ENCODE measurements at regions not wholly inside any gene's neighbourhood (a gene's known extent, or its start where the extent isn't known, plus 50 kb on each side); places are given as distances from the start of the nearest gene placed in this dataset.

DNA sequence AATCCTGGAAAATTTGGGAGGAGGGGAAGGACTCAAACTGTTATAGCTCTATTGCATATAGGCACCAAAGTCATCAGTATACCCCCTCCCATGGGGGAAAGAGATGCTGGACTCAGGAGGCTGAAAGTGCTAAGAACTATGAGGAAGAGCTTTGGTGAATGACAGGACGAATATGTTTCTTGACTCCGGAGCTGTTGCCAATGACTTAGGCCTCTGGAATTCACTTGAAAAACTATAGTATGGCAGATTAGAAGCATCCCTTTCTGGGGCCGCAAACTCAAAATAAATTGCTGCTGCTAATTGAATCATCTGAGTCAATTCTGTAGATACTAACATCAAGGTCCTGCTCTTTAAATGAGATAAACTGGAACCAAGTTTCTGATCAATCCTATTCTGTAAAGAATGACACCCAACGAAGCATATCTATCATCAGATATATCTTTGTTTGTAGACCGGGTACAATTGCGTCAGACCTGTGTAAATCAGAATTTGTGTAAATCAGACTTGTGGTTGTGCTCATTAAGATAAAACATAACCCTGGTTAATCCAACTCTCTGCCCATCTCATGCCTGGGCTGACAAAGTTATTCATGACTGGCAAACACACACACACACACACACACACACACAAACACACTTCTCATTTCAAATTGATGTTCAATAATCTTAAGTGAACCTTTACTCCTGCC, 1793.8 kb upstream of the PCDH20 start:
- DNase-seq (no peak), ATAC-seq (ENCODE audit: poor library complexity) (no peak)
- intact Hi-C loops (cut with DNase I) = no loop called here

DNA sequence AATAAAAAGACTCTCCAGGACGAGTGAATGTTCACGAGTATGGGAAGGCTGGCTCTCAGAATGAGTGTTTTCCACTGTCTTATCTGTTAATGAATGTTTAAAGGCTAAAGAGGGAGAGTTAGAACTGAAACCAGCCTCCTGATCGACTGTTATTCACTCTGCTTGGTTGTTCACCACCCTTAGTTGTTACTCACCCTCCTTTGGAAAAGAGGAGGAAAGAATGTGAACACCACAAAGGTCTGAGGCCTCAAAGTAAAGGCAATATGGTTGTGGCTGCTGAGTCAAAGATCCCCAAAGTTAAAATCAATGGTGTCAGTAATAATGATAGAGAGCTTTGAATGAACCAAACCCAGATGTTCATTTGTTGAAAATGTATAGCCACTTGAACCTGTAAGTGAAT, 1793.2 kb upstream of the PCDH20 start:
- ATAC-seq (ENCODE audit: poor library complexity) = no peak
- intact Hi-C loops (cut with DNase I) = no loop called here
- no peak for DNase-seq

DNA sequence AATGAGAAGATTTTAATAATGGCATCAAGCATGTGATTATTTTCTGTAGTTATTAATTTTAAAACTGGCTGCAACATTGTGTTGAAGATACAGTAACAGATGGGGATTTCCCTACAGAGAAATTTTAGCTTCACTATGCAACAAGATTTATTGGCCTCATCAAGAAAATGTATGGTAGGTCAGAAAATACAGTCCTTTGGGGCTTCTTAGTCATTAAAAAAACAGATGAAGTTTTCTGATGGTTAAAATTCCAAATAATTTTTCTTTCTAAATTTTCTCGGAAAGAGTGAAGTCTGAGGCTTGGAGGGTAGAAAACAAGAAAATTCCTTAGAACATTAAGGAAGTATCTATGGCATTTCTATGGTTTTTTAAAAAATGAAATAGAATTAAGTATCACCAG, 1790.8 kb upstream of the PCDH20 start:
- ATAC-seq (ENCODE audit: poor library complexity) = no peak
- intact Hi-C loops (cut with DNase I) = no loop called here
- no peak for DNase-seq

DNA sequence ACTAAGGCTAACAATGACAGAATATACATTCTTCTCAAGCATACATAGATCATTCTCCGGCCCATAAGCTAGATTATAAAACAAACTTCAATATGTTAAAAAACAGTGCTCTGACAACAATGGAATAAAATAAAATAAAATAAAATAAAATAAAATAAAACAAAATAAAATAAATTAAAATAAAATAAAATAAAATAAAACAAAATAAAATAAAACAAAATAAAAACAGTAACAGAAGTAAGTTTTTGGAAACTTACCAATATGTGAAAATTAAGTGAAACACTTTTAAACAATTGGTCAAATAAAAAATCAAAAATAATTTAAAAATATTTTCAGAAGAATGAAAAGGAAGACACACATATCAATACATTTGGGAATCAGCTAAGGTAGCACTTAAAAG, 1785.8 kb upstream of the PCDH20 start:
- DNase-seq (no peak), ATAC-seq (ENCODE audit: poor library complexity) (no peak)
- intact Hi-C loops (cut with DNase I) = no loop called here

DNA sequence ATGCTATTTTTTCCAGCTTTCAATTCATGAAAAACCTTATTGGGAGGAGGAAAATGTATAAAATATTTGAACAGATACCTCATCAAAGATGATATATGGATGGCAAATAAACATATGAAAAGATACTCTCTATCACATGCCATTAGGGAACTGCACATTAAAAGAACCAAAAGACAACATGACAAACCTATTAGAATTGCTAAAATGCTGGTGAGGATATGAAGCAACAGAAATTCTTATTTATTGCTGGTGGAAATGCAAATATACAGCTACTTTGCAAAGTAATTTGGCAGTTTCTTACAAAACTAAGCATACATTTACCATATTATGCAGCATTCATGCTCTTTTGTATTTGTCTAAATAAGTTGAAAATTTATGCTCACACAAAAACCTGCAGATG, 1783.9 kb upstream of the PCDH20 start:
- intact Hi-C loops (cut with DNase I) = no loop called here
- no peak for ATAC-seq (ENCODE audit: poor library complexity)
- DNase-seq = no peak

DNA sequence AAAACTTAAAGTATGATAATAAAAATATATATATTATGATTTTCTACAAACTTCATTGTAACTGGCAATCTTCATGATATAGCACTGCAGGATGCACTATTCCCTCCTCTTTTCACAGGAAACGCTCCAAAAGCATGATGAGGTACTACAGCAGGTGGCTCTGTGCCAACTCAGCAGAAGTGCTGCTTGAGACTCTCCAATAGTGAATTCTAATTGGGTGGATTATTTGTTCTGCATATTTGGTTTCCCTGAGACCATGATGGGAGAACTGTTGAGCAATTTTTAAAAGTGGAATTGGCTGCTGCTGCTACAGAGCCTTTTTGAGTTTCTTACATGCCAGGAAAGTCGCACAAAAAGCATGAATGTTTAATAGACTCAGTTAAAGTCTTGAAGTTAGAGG, 1782.4 kb upstream of the PCDH20 start:
- no peak for ATAC-seq (ENCODE audit: poor library complexity)
- no peak for DNase-seq
- intact Hi-C loops (cut with DNase I) = no loop called here

DNA sequence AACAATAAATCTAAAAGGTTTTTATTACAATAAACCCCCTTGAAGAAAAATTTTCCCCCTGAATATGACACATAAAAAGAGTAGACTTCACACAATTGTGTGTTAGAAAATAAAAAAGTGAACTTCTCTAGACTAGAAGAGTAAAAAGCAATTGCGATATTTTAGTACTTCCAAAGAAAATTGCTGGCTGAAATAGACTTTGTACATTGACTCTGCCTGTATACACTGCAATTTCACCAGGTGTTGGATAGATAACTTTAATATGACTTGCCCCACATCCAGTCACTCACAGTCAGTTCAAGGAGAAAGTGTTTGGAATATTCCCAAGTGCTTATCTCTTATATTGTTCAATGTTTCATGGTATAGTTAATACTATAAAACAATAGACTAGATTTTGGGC, 1780.1 kb upstream of the PCDH20 start:
- ATAC-seq (ENCODE audit: poor library complexity) (no peak), DNase-seq (no peak)
- intact Hi-C loops (cut with DNase I) = no loop called here

DNA sequence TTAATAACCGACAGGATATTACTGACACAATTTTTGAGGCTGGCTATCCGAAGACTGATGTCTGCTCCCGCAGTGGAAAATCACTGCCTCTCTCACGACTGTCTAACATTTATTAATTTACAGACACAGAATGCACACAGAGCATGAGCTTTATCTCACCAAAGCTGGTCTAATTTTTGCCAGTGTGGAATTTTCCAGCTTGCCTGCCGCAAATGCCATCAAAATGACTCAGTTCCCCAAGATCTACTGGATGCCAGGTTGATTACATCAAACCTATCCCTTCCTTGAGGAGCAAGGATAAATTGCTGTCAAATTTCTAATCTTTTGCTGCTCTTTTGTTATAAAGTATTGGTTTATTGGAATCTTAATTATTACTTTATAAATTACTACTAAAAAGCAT, 1775.1 kb upstream of the PCDH20 start:
- DNase-seq (no peak), ATAC-seq (ENCODE audit: poor library complexity) (no peak)

DNA sequence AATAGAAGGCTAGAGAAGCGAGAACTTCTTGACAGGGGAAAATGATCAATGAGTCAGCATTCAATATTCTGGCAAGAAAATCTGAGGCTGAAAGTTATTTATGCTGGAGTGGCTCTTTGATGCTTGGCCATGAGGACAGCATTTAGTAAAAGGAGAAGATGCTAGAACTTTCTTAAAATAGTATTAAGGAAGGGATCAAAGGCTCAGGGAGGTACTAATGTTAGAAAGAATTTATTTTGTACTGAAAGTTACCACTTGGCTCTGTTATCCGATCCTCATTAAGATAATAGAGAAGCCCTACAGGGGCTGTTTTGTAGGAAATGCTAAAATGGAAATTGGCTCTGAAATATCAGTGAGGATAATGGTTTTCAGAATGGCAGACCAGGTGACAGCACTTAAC, 1774.6 kb upstream of the PCDH20 start:
- no peak for DNase-seq
- no peak for ATAC-seq (ENCODE audit: poor library complexity)
- intact Hi-C loops (cut with DNase I) = no loop called here

More for the DNA sequence above, 1775.1 kb upstream of the PCDH20 start:
- intact Hi-C loops (cut with DNase I) = no loop called here

DNA sequence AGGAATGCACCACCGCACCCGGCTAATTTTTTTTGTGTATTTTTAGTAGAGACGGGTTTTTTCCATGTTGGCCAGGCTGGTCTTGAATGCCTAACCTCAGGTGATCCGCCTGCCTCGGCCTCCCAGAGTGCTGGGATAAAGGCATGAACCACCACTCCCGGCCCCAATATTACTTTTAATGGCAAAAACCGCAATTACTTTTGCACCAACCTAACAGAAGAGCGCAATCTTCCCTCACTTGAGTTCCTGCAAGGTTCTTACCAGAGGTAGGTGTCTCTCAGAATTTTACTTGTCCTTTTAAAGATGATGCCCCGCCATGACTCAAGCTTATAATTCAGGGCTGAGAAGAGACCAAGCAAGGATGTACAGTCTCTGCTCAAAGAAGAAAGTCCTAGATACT, 1774.1 kb upstream of the PCDH20 start:
- intact Hi-C loops (cut with DNase I) = no loop called here
- no peak for DNase-seq

DNA sequence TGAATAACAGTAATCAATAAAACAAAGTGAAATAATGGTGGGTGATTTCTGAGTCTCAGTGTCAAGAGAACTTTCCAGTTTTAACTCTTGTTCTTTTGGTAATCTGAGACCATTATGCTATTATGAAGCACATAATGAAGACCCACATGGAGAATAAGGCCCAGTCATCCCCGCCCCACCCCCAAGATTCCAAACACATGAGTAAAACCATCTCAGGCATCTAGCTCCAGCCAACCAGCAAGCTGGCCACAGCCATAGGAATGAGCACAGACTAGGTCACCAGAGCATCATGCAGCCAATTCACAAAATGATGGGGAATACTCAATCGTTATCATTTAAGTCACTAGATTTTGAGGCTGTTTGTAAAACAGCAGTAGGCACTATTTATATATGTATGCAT, 1769.0 kb upstream of the PCDH20 start:
- ATAC-seq (ENCODE audit: poor library complexity) = no peak
- intact Hi-C loops (cut with DNase I) = no loop called here

More for the DNA sequence above, 1774.1 kb upstream of the PCDH20 start:
- no peak for ATAC-seq (ENCODE audit: poor library complexity)

DNA sequence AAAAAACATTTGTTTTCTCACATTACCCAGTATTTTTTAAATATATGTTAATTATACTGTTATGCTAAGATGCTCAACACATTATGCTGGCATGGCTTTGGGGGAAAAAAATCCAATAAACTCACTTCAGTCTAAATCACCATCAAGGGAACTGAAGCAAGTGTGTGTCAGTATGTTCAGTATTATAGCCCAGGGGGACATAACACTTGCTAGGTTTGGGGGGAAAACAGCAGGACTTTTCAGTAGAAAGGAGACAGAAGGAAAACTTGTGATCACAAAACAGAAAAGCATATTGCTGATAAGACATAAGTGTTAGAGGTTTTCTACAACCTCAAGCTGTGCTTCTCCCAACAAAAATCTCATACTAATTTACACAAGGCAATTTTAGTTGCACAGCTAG, 1759.9 kb upstream of the PCDH20 start:
- no peak for DNase-seq
- intact Hi-C loops (cut with DNase I) = no loop called here
- ATAC-seq (ENCODE audit: poor library complexity) = no peak

More for the DNA sequence above, 1769.0 kb upstream of the PCDH20 start:
- no peak for DNase-seq

DNA sequence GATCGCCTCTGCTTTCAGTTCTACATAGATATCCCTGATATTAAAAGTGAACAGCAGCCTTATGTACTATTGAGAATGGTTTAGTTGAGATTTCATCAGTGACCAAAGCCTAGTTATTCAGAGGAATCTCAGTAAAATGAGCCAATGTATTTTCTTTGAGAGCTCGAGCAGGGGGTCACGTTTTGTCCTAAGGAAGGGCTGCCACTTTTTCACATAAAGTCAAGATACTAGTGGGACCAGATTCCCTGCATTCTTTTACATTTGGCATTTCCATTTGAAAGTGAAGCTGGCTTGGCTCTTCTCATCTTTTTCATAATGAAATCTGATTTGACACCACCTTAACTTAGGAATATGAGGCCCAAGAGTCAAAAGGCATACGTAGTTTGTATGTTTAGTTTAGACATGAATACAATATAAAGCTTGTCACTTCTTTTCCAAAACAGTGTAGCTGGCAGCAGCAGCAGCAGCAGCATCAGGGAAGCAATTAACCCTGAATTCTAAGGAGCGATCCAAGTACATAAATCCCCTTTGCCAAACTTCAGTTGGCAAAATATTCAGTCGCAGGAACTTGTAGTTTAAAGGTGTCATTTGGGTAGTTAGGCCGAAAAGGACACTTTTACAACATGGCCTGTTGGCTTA, 1752.2 kb upstream of the PCDH20 start:
- intact Hi-C loops (cut with DNase I) = no loop called here
- DNase-seq = no peak
- no peak for ATAC-seq (ENCODE audit: poor library complexity)

DNA sequence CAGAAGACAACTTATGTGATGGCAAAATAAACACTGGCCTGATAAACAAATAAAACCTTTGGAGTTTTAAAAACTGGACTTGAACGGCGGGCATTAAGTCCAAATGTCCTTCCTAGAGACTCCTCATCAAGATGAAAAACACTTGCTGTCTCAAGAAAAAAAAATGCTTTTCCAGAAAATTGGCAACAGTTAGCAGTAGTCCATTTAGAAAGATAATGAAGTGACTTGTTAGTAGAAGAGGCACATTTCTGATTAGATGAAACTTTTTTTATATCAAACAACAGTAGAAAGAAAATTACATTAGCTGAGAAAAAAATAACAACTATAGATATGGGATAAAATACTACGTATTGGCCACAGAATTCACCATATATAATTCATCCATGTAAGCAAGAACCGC, 1750.7 kb upstream of the PCDH20 start:
- ATAC-seq (ENCODE audit: poor library complexity) = no peak
- DNase-seq = no peak
- intact Hi-C loops (cut with DNase I) = no loop called here

DNA sequence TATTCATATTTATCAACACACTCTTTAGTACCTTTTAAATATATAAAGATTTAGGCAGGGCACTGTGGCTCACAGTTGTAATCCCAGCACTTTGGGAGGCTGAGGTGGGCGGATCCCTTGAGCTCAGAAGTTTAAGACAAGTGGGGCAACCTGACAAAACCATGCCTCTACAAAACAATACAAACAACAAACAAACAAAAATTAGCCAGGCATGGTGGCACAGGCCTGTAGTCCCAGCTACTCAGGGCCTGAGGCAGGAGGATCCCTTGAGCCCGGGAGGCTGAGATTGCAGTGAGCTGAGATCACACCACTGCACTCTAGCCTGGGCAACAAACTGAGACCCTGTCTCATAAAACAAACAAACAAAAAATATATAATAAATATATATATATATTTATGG, 1748.3 kb upstream of the PCDH20 start:
- DNase-seq = no peak
- no peak for ATAC-seq (ENCODE audit: poor library complexity)
- intact Hi-C loops (cut with DNase I) = no loop called here

DNA sequence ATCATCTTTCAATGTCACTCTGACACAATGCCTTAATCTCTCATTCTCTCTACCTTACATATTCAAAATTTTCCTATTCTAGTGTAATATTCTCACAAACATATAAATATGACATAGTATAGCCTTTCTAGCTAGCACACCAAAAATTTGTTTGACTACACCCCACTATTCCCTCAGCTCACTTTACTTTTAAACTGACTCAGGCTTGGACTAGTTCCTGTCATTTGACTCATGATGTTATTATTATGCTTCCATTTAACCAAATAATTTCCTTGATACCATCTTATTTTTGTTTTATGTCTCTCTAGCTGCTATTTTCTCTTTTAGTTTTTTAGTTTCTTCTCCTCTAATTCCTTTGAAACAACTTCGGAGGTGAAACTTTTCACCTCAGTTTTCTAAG, 1745.6 kb upstream of the PCDH20 start:
- ATAC-seq (ENCODE audit: poor library complexity) (no peak), DNase-seq (no peak)
- intact Hi-C loops (cut with DNase I) = no loop called here

DNA sequence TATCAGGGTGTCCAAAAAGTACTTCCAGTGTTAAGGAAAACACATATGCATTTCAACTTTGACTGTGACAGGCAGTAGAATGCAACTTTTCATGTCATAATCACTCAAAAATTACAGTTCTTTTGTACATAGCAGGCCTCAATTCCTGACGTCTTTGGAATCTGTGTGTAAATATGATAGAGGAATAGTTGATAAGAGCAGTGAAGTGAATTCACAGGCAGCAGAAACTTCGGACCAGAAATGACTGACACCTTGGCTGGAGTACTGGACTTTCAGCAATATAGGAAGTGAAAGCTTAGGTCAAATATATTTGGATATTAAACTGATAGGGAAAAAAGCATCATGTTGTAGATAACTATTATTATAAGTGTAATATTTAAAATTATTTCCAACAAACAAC, 1741.2 kb upstream of the PCDH20 start:
- ATAC-seq (ENCODE audit: poor library complexity) = no peak
- intact Hi-C loops (cut with DNase I) = no loop called here
- no peak for DNase-seq

DNA sequence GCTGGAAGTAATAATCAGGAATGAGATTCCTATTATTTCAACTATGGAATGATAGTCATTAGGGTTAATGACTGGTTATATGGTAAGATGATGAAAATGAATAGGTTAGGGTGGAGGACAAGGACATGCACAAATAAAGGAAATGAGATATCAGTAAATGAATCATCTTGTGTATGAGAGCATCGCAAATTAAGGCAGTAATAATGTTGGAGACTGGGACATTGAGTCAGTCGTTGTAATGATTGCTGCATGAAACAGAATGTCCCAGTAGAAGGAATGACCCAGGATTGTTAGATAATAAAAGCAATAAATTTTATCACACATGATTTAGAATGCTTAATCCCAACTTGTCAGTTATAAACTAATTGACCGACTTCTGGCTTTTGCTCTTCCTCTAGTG, 1733.7 kb upstream of the PCDH20 start:
- DNase-seq (no peak), ATAC-seq (ENCODE audit: poor library complexity) (no peak)
- intact Hi-C loops (cut with DNase I) = no loop called here

DNA sequence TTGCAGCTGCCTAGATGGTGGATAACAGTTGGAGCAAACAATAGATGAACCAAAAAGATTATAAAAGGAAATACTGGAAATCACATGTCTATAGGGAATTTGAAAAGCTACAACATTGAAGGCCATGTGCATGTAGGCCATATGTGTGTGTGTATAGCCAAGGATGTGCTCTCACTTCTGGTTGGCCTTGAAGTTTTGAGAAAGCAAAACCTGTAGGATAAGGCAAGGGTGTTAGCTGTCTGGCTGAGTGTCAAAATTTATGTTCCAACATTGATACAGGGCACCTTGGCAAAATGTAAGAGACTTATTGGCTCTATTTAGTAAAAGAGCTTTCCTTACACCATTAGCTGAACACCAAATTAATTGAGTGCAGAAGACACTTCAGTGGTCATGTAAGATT, 1723.6 kb upstream of the PCDH20 start:
- DNase-seq = no peak
- intact Hi-C loops (cut with DNase I) = no loop called here
- ATAC-seq (ENCODE audit: poor library complexity) = no peak

DNA sequence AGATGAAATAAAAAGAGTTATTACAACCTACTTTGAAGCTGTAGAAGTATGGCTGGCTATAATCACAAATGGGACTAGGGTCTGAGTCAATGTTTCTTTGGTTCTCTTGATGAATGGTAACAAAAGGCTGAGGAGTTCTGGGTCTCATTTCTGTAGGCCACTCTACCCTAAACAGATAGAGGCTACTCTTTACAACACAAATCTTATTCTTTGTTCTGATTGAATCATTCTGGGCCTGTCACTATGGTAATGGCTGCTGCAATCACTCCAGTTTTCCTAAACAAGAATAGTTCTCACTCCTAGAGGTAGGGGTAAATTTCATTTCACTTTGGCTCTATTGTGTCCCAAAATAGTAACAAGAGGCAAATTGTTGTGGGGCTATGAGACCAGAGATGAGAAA, 1714.3 kb upstream of the PCDH20 start:
- ATAC-seq (ENCODE audit: poor library complexity) (no peak), DNase-seq (no peak)
- intact Hi-C loops (cut with DNase I) = no loop called here

DNA sequence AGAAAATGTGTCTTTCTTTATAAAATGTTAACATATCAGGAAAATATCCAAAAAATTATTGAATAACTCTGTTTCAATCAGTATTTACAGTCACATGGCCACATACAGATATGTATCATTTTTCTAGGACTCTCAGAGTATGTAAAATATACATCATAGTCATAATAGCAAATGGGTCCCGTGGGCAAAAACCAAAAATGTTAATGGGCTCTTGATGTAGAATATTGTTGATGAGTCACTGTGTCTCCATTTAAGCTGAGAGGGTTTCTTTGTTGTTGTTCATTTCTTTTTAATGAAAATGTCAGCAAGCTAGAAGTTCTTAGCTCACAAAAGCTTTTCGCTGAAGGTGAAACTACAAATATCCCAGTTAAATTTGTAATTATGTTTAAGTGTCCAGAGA, 1713.1 kb upstream of the PCDH20 start:
- ATAC-seq (ENCODE audit: poor library complexity) (no peak), DNase-seq (no peak)
- intact Hi-C loops (cut with DNase I) = no loop called here
